ENCODE measurements at regions not wholly inside any gene's neighbourhood (a gene's known extent, or its start where the extent isn't known, plus 50 kb on each side); places are given as distances from the start of the nearest gene placed in this dataset.

DNA sequence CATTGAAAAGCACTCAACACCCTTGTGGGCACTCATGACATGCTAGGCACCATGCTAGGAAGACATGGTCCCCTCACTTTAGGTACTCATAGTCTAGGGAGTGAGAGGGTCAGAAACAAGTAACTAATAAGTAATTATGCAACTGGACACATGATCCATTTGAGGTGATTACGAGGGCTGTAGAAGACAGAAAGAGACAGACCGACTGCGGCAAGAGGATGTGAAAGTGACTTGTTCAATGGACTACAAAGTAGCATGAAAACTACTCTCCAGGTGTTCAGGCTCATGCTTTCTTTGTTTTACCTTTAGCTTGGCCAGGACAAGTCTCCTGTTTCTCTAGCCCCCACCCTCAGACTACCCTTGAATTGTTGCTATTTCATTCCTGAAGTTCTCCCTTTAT, 310.8 kb upstream of the SORL1-AS1 start:
- in situ Hi-C loops (cut with MboI; ENCODE audit: low pct_ligation_motif_present in 1 of 4, low pct_unique_long_range_greater_than_20kb in 1 of 4, low sequenced_read_pairs in 3 of 4): no loop called here
- WGBS, 2 donors (ENCODE audit: low coverage in 1 of 2): 68 to 80% methylated on average over 3 of the region's 3 CpGs

DNA sequence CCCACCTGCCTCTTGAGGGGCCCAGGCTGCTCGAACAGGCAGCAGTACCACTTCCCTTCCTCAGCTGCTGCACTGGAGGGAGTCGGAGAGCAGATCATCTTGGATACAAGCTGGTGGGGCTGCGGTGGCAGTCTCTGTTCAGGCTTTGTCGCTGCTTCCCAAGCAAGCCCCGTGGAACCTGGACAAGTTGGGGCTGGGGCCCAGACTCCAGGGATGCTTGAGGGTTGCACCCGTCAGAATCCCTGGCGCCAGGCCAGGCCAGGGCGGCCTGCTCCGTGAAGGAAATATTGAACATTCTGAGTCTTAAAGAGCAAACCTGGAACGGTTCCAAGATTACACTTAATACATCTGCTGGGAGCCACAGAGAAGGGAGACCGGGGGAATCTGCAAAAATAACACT, 310.1 kb upstream of the SORL1-AS1 start:
- H3K9me3 ChIP-seq: no peaks in the 10 kb centered on the region
- no peak overlapping the region for H3K27ac ChIP-seq
- H3K4me3 ChIP-seq: no peak overlapping the region
- no peaks in the 10 kb centered on the region for H3K36me3 ChIP-seq
- 15% methylated on average over 11 of the region's 11 CpGs; no CpG with 5 or more reads in 1 of the 2 donors for WGBS, 2 donors (ENCODE audit: low coverage in 1 of 2)
- in situ Hi-C loops (cut with MboI; ENCODE audit: low pct_ligation_motif_present in 1 of 4, low pct_unique_long_range_greater_than_20kb in 1 of 4, low sequenced_read_pairs in 3 of 4) (no loop called here), intact Hi-C loops (cut with DNase I; ENCODE audit: low total_unique reads) (no loop called here)
- no peak for DNase-seq
- H3K4me1 ChIP-seq: peaks cover 0 to 6% (median 2%) of the 10 kb centered on the region in 4 donors
- TF ChIP-seq EP300 (IDR thresholded peaks at IDR 0.05; ENCODE audit: low read depth) (no peak), POLR2A (IDR thresholded peaks at IDR 0.05) (no peak), POLR2AphosphoS5 (IDR thresholded peaks at IDR 0.05) (no peak)
- TF ChIP-seq, protein P1, sequence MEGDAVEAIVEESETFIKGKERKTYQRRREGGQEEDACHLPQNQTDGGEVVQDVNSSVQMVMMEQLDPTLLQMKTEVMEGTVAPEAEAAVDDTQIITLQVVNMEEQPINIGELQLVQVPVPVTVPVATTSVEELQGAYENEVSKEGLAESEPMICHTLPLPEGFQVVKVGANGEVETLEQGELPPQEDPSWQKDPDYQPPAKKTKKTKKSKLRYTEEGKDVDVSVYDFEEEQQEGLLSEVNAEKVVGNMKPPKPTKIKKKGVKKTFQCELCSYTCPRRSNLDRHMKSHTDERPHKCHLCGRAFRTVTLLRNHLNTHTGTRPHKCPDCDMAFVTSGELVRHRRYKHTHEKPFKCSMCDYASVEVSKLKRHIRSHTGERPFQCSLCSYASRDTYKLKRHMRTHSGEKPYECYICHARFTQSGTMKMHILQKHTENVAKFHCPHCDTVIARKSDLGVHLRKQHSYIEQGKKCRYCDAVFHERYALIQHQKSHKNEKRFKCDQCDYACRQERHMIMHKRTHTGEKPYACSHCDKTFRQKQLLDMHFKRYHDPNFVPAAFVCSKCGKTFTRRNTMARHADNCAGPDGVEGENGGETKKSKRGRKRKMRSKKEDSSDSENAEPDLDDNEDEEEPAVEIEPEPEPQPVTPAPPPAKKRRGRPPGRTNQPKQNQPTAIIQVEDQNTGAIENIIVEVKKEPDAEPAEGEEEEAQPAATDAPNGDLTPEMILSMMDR (IDR thresholded peaks at IDR 0.05): no peak
- H3K27me3 ChIP-seq: no peaks in the 10 kb centered on the region

More for the DNA sequence above, 310.8 kb upstream of the SORL1-AS1 start:
- Histone ChIP-seq H3K27ac (no peak overlapping the region), H3K36me3 (no peaks in the 10 kb centered on the region), H3K4me3 (no peak overlapping the region), H3K27me3 (no peaks in the 10 kb centered on the region), H3K4me1 (peaks cover 0 to 6% (median 2%) of the 10 kb centered on the region in 4 donors), H3K9me3 (no peaks in the 10 kb centered on the region)
- intact Hi-C loops (cut with DNase I; ENCODE audit: low total_unique reads): no loop called here
- TF ChIP-seq POLR2A (IDR thresholded peaks at IDR 0.05) (no peak), EP300 (IDR thresholded peaks at IDR 0.05; ENCODE audit: low read depth) (no peak), POLR2AphosphoS5 (IDR thresholded peaks at IDR 0.05) (no peak)
- TF ChIP-seq, protein P1 (IDR thresholded peaks at IDR 0.05): no peak
- DNase-seq: no peak

DNA sequence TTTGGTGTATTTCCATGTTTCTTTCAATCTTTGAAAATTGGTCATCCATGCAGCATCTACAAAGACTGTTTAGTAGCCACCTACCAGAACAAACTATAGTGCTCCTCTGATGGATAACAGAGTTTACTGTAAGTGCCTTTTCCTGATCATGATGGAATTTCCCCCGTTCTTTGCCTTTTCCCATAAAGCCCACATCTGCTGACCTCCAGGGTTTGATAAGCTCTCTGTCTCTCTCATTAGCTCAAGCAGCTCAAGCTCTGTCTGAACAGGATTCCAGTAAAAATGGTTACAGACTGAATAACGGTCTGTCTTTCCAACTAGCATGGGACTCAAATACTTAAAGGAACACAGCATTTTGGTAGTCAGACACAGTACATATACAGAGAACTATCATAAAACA, 308.4 kb upstream of the SORL1-AS1 start:
- DNase-seq: no peak
- intact Hi-C loops (cut with DNase I; ENCODE audit: low total_unique reads) (no loop called here), in situ Hi-C loops (cut with MboI; ENCODE audit: low pct_ligation_motif_present in 1 of 4, low pct_unique_long_range_greater_than_20kb in 1 of 4, low sequenced_read_pairs in 3 of 4) (no loop called here)
- Histone ChIP-seq H3K36me3 (no peaks in the 10 kb centered on the region), H3K27me3 (no peaks in the 10 kb centered on the region), H3K4me3 (no peak overlapping the region), H3K4me1 (peaks cover 0 to 6% (median 2%) of the 10 kb centered on the region in 4 donors), H3K27ac (no peak overlapping the region), H3K9me3 (no peaks in the 10 kb centered on the region)
- TF ChIP-seq POLR2AphosphoS5 (IDR thresholded peaks at IDR 0.05) (no peak), EP300 (IDR thresholded peaks at IDR 0.05; ENCODE audit: low read depth) (no peak), POLR2A (IDR thresholded peaks at IDR 0.05) (no peak)
- TF ChIP-seq, protein P1 (IDR thresholded peaks at IDR 0.05): no peak
- 38 to 61% methylated on average over 2 of the region's 2 CpGs for WGBS, 2 donors (ENCODE audit: low coverage in 1 of 2)

DNA sequence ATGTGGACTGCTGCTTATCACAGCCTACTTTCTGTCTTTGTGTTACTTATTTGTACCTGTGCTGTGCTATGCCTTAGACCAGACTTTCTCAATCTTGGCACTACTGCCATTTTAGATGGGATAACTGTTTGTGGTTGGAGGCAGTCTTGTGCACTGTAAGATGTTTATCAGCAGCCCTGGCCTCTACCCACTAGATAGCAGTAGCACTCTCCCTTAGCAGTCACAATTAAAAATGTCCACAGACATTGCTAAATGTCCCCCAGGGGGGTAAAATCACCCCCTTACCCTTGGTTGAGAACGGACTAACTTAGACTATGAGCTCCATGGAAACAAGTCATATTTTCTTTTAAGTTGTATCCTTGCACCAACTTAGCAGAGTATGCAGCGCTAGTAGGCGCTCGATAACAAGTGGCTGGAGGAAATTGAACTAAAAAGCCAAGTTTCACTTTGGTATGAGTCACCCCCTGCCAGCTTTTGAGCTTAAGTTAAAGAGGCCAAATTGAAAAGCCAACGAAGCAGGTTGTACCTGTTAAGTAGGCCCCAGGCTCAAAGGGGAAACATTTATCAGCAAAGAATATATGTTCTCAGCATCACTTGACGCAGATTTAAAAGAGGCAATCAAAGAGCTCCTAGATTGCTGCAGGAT, 304.8 kb upstream of the SORL1-AS1 start:
- no peak for DNase-seq
- 58 to 75% methylated on average over 4 to 6 of the region's 6 CpGs for WGBS, 2 donors (ENCODE audit: low coverage in 1 of 2)
- in situ Hi-C loops (cut with MboI; ENCODE audit: low pct_ligation_motif_present in 1 of 4, low pct_unique_long_range_greater_than_20kb in 1 of 4, low sequenced_read_pairs in 3 of 4): no loop called here
- peaks cover 0 to 4% (median 0%) of the 10 kb centered on the region in 4 donors for H3K4me1 ChIP-seq
- intact Hi-C loops (cut with DNase I; ENCODE audit: low total_unique reads): no loop called here
- no peak overlapping the region for H3K4me3 ChIP-seq
- H3K27me3 ChIP-seq: no peaks in the 10 kb centered on the region
- TF ChIP-seq EP300 (IDR thresholded peaks at IDR 0.05; ENCODE audit: low read depth): no peak
- no peak for TF ChIP-seq POLR2AphosphoS5 (IDR thresholded peaks at IDR 0.05)
- TF ChIP-seq, protein P1 (IDR thresholded peaks at IDR 0.05): no peak
- TF ChIP-seq POLR2A (IDR thresholded peaks at IDR 0.05): no peak
- no peak overlapping the region for H3K27ac ChIP-seq
- H3K36me3 ChIP-seq: no peaks in the 10 kb centered on the region
- H3K9me3 ChIP-seq: no peaks in the 10 kb centered on the region

All from transverse colon (tissue), 4 donors.